PC-3 (cell line): ENCODE measurements at regions not wholly inside any gene's neighbourhood (a gene's known extent, or its start where the extent isn't known, plus 50 kb on each side); places are given as distances from the start of the nearest gene placed in this dataset.

Source experiments
- ATAC-seq: fragments of 200-7000 bp; cut with Tn5 transposase; 2 replicates; pipeline ENCODE4 v1.9.1; 2020; ENCODE audit warnings: mild to moderate bottlenecking, moderate library complexity
- BruUV-seq: library from RNA; stranded (reverse); fragments of 400-500 nt; replicated peaks from 2 replicates; lab custom pipeline; 2021; lab: Mats Ljungman, UMichigan
- CTCF ChIA-PET: fragments of 300-600 bp; sonication (Branson Sonifier 250); formaldehyde crosslinking; loops from one replicate; lab custom pipeline; 2022; ENCODE audit warnings: antibody characterized with exemption; lab: Charles Lee
- POLR2A ChIA-PET: fragments of 300-600 bp; sonication (Branson Sonifier 250); formaldehyde crosslinking; loops from one replicate; lab custom pipeline; 2022; ENCODE audit warnings: antibody characterized with exemption; ENCODE audit not compliant: unreplicated experiment; lab: Charles Lee
- DNase-seq: peaks from one replicate; pipeline ENCODE4 v3.0.0-alpha.2; 2015
- H2AFZ ChIP-seq: fragments of 300-600 bp; sonication (generic); 2 replicates; pipeline ENCODE4 v1.6.0; 2016; ENCODE audit warnings: antibody characterized with exemption, low read length
- H3F3A ChIP-seq: fragments of 300-600 bp; sonication (generic); one replicate; pipeline ENCODE4 v1.6.0; 2017; ENCODE audit warnings: antibody characterized with exemption, low read length, control low read depth, mild to moderate bottlenecking; ENCODE audit not compliant: unreplicated experiment
- H3K27ac ChIP-seq: fragments of 300-600 bp; sonication (generic); 2 replicates; pipeline ENCODE4 v1.5.1; 2016; ENCODE audit warnings: mild to moderate bottlenecking, low read length
- H3K27me3 ChIP-seq: fragments of 300-600 bp; sonication (generic); 2 replicates; pipeline ENCODE4 v1.6.1; 2016; ENCODE audit warnings: low read length, mixed read lengths
- H3K36me3 ChIP-seq: fragments of 300-600 bp; sonication (generic); 2 replicates; pipeline ENCODE4 v1.6.1; 2016; ENCODE audit warnings: low read depth, mixed run types, low read length, mixed read lengths
- H3K4me1 ChIP-seq: fragments of 300-600 bp; sonication (generic); 2 replicates; pipeline ENCODE4 v1.5.1; 2016; ENCODE audit warnings: low read length; ENCODE audit not compliant: insufficient read depth
- H3K4me2 ChIP-seq: fragments of 300-600 bp; sonication (generic); 2 replicates; pipeline ENCODE4 v1.6.0; 2016; ENCODE audit warnings: low read length
- H3K4me3 ChIP-seq: fragments of 300-600 bp; sonication (generic); 2 replicates; pipeline ENCODE4 v1.5.1; 2016; ENCODE audit warnings: mild to moderate bottlenecking, low read length, mixed read lengths
- H3K79me2 ChIP-seq: fragments of 300-600 bp; sonication (generic); 2 replicates; pipeline ENCODE4 v1.6.1; 2017; ENCODE audit warnings: low read length, mixed read lengths
- H3K9ac ChIP-seq: fragments of 300-600 bp; sonication (generic); 2 replicates; pipeline ENCODE4 v1.6.0; 2016; ENCODE audit warnings: mild to moderate bottlenecking, low read length
- H3K9me2 ChIP-seq: fragments of 300-600 bp; sonication (generic); replicated peaks from 2 replicates; pipeline ENCODE4 v1.6.1; 2016; ENCODE audit warnings: mixed run types, low read length, mixed read lengths
- H3K9me3 ChIP-seq: fragments of 300-600 bp; sonication (generic); 2 replicates; pipeline ENCODE4 v1.6.1; 2016; ENCODE audit warnings: low read length, mixed read lengths
- H4K20me1 ChIP-seq: fragments of 300-600 bp; sonication (generic); 2 replicates; pipeline ENCODE4 v1.6.1; 2016; ENCODE audit warnings: low read length, mixed read lengths
- EZH2 ChIP-seq: fragments of 300-600 bp; sonication (generic); IDR thresholded peaks from one replicate; pipeline ENCODE4 v1.6.1; 2017; ENCODE audit warnings: antibody characterized with exemption, mild to moderate bottlenecking, low read length; ENCODE audit not compliant: unreplicated experiment
- EZH2phosphoT487 ChIP-seq: fragments of 300-600 bp; sonication (generic); IDR thresholded peaks from 2 replicates; pipeline ENCODE4 v1.6.1; 2018; ENCODE audit warnings: mild to moderate bottlenecking, antibody characterized with exemption, low read length, borderline replicate concordance
- intact Hi-C: fragments of 100-400 bp; cut with micrococcal nuclease; formaldehyde crosslinking; loops from 2 replicates; pipeline ENCODE4 v1.9.0; 2023
- TF ChIP-seq, protein P1 (sequence below): fragments of 300-600 bp; sonication (generic); conservative IDR thresholded peaks from 2 replicates; pipeline ENCODE4 v1.5.1; 2017; ENCODE audit warnings: antibody characterized with exemption, low read depth, mild to moderate bottlenecking, low read length

DNA sequence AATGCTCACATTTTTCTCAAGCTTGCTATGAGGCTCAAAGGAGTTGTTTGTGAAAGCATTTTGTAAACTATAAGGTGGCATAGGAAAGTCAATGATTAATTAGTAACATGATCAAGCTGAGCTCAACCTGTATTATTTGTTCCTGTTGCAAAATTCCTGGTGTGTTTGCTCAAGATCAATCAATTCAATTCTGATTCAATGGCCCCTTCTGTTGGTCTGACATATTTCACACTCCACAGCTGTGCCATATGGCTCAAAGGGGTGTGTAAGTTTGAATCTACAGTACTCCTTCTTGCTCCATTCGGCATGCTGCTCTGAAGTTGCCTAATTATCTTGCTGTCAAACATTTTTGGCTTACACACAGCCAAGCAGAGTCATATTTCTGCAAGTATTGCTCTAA is 341.6 kb upstream of the LRP1B start:
- Histone ChIP-seq H4K20me1 (no peaks in the 10 kb centered on the region), H3K9me2 (no peaks in the 10 kb centered on the region), H3K4me2 (no peak overlapping the region), H3K79me2 (no peaks in the 10 kb centered on the region), H3F3A (no peaks in the 10 kb centered on the region), H3K36me3 (no peaks in the 10 kb centered on the region), H3K9me3 (no peaks in the 10 kb centered on the region), H3K4me3 (no peak overlapping the region), H3K4me1 (no peaks in the 10 kb centered on the region), H3K9ac (no peak overlapping the region), H2AFZ (no peak overlapping the region), H3K27me3 (no peaks in the 10 kb centered on the region), H3K27ac (no peak overlapping the region)
- TF ChIP-seq, protein P1, sequence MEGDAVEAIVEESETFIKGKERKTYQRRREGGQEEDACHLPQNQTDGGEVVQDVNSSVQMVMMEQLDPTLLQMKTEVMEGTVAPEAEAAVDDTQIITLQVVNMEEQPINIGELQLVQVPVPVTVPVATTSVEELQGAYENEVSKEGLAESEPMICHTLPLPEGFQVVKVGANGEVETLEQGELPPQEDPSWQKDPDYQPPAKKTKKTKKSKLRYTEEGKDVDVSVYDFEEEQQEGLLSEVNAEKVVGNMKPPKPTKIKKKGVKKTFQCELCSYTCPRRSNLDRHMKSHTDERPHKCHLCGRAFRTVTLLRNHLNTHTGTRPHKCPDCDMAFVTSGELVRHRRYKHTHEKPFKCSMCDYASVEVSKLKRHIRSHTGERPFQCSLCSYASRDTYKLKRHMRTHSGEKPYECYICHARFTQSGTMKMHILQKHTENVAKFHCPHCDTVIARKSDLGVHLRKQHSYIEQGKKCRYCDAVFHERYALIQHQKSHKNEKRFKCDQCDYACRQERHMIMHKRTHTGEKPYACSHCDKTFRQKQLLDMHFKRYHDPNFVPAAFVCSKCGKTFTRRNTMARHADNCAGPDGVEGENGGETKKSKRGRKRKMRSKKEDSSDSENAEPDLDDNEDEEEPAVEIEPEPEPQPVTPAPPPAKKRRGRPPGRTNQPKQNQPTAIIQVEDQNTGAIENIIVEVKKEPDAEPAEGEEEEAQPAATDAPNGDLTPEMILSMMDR = no peak
- no peak for TF ChIP-seq EZH2
- TF ChIP-seq EZH2phosphoT487 = no peak
- ATAC-seq (no peak), DNase-seq (no peak)
- intact Hi-C loops = no loop called here
- CTCF ChIA-PET = no interaction called here
- POLR2A ChIA-PET = no interaction called here
- BruUV-seq = no TSS peak

DNA sequence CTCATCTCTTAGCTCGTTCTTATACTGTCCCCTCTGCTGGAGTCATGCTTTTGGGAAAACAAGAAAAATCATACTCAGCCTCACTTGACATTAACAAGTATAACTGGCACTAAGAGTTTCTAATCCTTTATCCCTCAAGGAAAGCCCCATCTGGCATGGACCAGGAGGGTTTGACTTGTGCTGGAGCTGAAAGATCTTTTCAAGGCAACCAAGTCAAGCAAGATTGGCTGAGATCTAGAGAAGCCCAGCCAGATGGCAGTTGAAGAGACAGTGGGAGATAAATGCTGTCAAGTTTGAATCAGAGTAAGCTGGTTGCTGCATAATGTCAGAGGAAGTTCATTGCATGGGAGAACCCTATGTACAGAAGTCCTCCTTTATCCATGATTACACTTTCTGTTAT is 336.5 kb upstream of the LRP1B start:
- ATAC-seq = no peak
- H3K79me2 ChIP-seq = no peaks in the 10 kb centered on the region
- no peak overlapping the region for H3K4me2 ChIP-seq
- H3K27ac ChIP-seq = no peak overlapping the region
- no peaks in the 10 kb centered on the region for H3F3A ChIP-seq
- CTCF ChIA-PET = no interaction called here
- no peaks in the 10 kb centered on the region for H3K9me3 ChIP-seq
- no TSS peak for BruUV-seq
- H2AFZ ChIP-seq = no peak overlapping the region
- H3K9ac ChIP-seq = no peak overlapping the region
- intact Hi-C loops = no loop called here
- no peaks in the 10 kb centered on the region for H3K36me3 ChIP-seq
- TF ChIP-seq EZH2 (no peak), EZH2phosphoT487 (no peak)
- TF ChIP-seq, protein P1 = no peak
- no peaks in the 10 kb centered on the region for H3K9me2 ChIP-seq
- POLR2A ChIA-PET = no interaction called here
- H3K27me3 ChIP-seq = no peaks in the 10 kb centered on the region
- H3K4me1 ChIP-seq = no peaks in the 10 kb centered on the region
- H3K4me3 ChIP-seq = no peak overlapping the region
- no peak for DNase-seq
- H4K20me1 ChIP-seq = no peaks in the 10 kb centered on the region

DNA sequence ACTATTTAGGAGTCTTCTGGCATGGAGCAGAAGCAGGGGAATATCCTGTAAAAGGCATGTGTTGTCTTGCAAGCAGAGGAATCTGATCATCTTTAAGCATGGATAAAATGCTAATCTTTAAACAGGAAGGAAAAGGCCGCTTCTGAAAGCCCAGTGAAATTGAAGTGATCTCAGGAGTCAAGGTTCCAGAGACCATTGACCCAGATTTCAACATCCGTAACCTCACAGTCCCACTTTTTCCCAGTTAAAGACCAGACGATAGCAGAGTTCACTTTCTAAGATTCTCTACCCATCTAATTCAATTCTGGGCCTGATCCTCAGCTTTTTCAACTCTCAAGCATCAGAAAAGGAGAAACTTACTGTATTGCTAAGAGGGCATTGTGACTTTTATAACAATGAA is 332.2 kb upstream of the LRP1B start:
- Histone ChIP-seq H3F3A (no peaks in the 10 kb centered on the region), H3K27me3 (no peaks in the 10 kb centered on the region), H3K4me3 (no peak overlapping the region), H3K27ac (no peak overlapping the region), H3K36me3 (no peaks in the 10 kb centered on the region), H3K9me2 (no peaks in the 10 kb centered on the region), H3K9me3 (no peaks in the 10 kb centered on the region), H4K20me1 (no peaks in the 10 kb centered on the region), H3K4me1 (no peaks in the 10 kb centered on the region), H2AFZ (no peak overlapping the region), H3K4me2 (no peak overlapping the region), H3K79me2 (no peaks in the 10 kb centered on the region), H3K9ac (no peak overlapping the region)
- ChIA-PET CTCF (no interaction called here), POLR2A (no interaction called here)
- DNase-seq = no peak
- TF ChIP-seq EZH2 (no peak), EZH2phosphoT487 (no peak)
- no peak for ATAC-seq
- no TSS peak for BruUV-seq
- intact Hi-C loops = no loop called here
